Hematopoietic multipotent progenitor cell treated with erythropoietin and hydrocortisone succinate and interleukin-3 and kit ligand, for 15 days (in vitro differentiated cells): ENCODE measurements at regions not wholly inside any gene's neighbourhood (a gene's known extent, or its start where the extent isn't known, plus 50 kb on each side); places are given as distances from the start of the nearest gene placed in this dataset.
A peak's percentile ranks its signal among the peaks of the same experiment; 100 is the strongest.
"Not testable (repeated sequence)": the region's sequence is repeated elsewhere in the genome, so short reads cannot be mapped to it uniquely, and the experiment has no call there.

Experiments used
- DNase-seq: peaks from one replicate; pipeline ENCODE4 v3.0.0-alpha.2; 2015; ENCODE audit warnings: low spot score

- no peak for DNase-seq
These were observed 56.0 kb upstream of the FAM174A start for GRCh38 chr5:100479079-100479688.

GRCh38 chr5:100472091-100472490 lies 63.1 kb upstream of the FAM174A start:
- DNase-seq: no peak

GRCh38 chr5:100469767-100470166 lies 65.4 kb upstream of the FAM174A start:
- DNase-seq: no peak

GRCh38 chr5:100464418-100464817 lies 70.8 kb upstream of the FAM174A start:
- DNase-seq: no peak

- no peak for DNase-seq
These were observed 78.6 kb upstream of the FAM174A start for GRCh38 chr5:100456615-100457014.

GRCh38 chr5:100452126-100452525 lies 83.0 kb upstream of the FAM174A start:
- DNase-seq: no peak

- no peak for DNase-seq
These were observed 87.1 kb upstream of the FAM174A start for GRCh38 chr5:100448111-100448528.

- no peak for DNase-seq
These were observed 88.2 kb upstream of the FAM174A start for GRCh38 chr5:100446879-100447430.

GRCh38 chr5:100444961-100445360 lies 90.2 kb upstream of the FAM174A start:
- DNase-seq: no peak

GRCh38 chr5:100434815-100435214 lies 100.4 kb upstream of the FAM174A start:
- no peak for DNase-seq

GRCh38 chr5:100432741-100433140 lies 102.4 kb upstream of the FAM174A start:
- no peak for DNase-seq

GRCh38 chr5:100430268-100431195 lies 104.6 kb upstream of the FAM174A start:
- peak; percentile 18 for DNase-seq

GRCh38 chr5:100424787-100425186 lies 110.4 kb upstream of the FAM174A start:
- DNase-seq: no peak

- DNase-seq: no peak
These were observed 111.2 kb upstream of the FAM174A start for GRCh38 chr5:100424017-100424416.

GRCh38 chr5:100423330-100423729 lies 111.8 kb upstream of the FAM174A start:
- DNase-seq: no peak

- DNase-seq: no peak
These were observed 113.8 kb upstream of the FAM174A start for GRCh38 chr5:100421360-100421759.

- no peak for DNase-seq
These were observed 116.9 kb upstream of the FAM174A start for GRCh38 chr5:100418231-100418630.

- DNase-seq: no peak
These were observed 125.5 kb upstream of the FAM174A start for GRCh38 chr5:100409660-100410151.

GRCh38 chr5:100407053-100407452 lies 128.1 kb upstream of the FAM174A start:
- no peak for DNase-seq

- DNase-seq: no peak
These were observed 128.5 kb upstream of the FAM174A start for GRCh38 chr5:100406640-100407039.

GRCh38 chr5:100402071-100402470 lies 133.1 kb upstream of the FAM174A start:
- no peak for DNase-seq

GRCh38 chr5:100401149-100401548 lies 134.0 kb upstream of the FAM174A start:
- no peak for DNase-seq

GRCh38 chr5:100398815-100399214 lies 136.4 kb upstream of the FAM174A start:
- DNase-seq: not testable (repeated sequence)
